Hematopoietic multipotent progenitor cell treated with erythropoietin and hydrocortisone succinate and interleukin-3 and kit ligand, for 8 days (in vitro differentiated cells): ENCODE measurements at regions not wholly inside any gene's neighbourhood (a gene's known extent, or its start where the extent isn't known, plus 50 kb on each side); places are given as distances from the start of the nearest gene placed in this dataset.
"Not testable (repeated sequence)": the region's sequence is repeated elsewhere in the genome, so short reads cannot be mapped to it uniquely, and the experiment has no call there.

Experiments
- DNase-seq: peaks from one replicate; pipeline ENCODE4 v3.0.0-alpha.2; 2015

- DNase-seq: no peak
Observed at GRCh38 chr12:91651728-91652127, 469.1 kb upstream of the DCN start.

DNA sequence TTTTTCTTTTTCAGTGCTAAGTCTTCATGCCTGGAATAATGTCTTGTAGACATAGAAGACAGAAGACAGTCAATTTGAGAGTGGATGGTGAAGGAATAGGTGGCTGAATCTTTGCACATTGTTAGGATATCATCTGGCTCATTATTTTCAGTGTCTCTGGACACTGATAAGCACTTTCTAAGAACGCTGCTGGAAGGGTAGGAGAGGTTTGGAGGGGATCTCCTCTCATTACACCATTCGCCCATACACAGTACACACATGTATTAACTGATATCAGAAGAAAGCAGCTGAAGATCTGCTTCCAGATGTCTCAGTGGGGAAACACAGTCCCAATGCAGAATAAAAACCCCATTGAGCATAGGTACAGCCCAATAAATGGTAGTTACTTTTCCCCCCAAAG lies 461.1 kb upstream of the DCN start:
- DNase-seq: no peak

GRCh38 chr12:91640021-91640420 lies 457.4 kb upstream of the DCN start:
- no peak for DNase-seq

DNA sequence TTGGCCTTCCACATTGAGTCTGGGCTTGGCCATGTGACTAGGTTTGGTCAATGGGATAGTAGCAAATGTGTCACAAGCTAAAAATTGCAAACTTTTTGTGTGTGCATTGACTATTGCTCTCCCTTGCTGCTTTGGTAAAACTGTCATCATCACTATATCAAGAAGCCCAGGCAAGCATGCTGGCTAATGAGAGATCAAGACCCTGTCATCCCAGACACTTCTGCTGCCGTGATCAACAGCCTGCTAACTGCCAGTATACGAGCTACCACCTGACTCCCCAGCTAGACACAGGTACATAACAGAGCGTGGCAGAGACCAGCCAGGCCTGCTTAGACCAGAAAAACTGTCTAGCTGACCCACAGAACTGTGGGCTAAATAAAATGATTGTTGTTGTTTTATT lies 456.7 kb upstream of the DCN start:
- no peak for DNase-seq

GRCh38 chr12:91637789-91638624 lies 455.4 kb upstream of the DCN start:
- DNase-seq: no peak

GRCh38 chr12:91636721-91637120 lies 454.1 kb upstream of the DCN start:
- DNase-seq: no peak

- not testable (repeated sequence) for DNase-seq
Observed at GRCh38 chr12:91634386-91634713, 451.7 kb upstream of the DCN start.

DNA sequence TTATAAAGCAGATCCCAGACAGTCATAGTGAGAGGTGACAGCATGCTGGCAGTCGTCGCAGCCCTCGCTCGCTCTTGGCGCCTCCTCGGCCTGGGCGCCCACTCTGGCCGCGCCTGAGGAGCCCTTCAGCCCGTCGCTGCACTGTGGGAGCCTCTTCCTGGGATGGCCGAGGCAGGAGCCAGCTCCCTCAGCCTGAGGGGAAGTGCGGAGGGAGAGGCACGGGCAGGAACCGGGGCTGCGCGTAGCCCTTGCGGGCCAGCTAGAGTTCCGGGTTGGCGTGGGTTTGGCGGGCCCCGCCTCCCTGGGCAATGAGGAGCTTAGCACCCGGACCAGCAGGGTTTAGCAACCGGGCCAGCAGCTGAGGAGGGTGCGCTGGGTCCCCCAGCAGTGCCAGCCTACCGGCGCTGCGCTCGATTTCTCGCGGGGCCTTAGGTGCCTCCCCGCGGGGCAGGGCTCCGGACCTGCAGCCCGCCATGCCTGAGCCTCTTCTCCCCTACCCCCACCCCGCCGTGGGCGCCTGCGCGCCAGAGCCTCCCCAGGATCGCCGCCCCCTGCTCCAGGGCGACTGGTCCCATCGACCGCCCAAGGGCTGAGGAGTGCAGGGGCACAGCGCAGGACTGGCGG lies 451.2 kb upstream of the DCN start:
- no peak for DNase-seq

- no peak for DNase-seq
Observed at GRCh38 chr12:91633206-91633605, 450.6 kb upstream of the DCN start.

GRCh38 chr12:91632042-91632786 lies 449.6 kb upstream of the DCN start:
- DNase-seq: no peak

- DNase-seq: no peak
Observed at GRCh38 chr12:91630596-91631293, 448.1 kb upstream of the DCN start.

DNA sequence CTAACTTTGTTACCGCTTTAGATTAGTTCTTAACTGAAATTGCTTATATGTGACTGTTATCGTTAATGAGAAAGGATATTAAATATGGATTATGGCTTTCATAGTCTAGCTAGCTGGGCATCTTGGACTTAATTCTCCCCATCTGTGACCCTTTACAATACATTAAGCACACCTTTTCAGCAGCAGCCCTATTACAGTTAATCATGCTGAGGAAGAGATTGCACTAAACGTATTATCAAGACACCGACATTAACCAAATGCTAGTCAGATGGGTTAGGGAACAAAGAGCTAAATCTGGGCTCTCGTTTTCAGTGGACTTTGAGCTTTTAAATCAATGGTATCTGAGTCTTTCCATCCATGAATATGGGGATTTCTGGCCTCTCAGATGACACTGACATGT lies 447.5 kb upstream of the DCN start:
- DNase-seq: no peak

- DNase-seq: no peak
Observed at GRCh38 chr12:91629440-91629839, 446.8 kb upstream of the DCN start.

GRCh38 chr12:91628656-91629055 lies 446.0 kb upstream of the DCN start:
- DNase-seq: no peak

DNA sequence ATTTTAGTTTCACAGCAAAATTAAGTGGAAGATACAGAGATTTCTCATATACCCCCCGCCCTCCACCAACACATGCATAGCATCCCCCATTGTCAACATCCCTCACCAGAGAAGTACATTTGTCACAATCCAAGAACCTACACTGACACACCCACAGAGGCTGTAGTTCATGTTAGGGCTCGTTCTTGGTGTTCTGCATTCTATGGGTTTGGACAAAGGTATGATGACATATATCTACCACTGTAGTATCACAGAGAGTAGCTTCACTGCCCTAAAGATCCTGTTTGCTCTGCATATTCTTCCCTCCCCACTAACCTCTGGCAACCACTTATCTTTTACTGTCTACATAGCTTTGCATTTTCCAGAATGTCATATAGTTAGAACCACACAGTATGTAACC lies 444.6 kb upstream of the DCN start:
- no peak for DNase-seq

DNA sequence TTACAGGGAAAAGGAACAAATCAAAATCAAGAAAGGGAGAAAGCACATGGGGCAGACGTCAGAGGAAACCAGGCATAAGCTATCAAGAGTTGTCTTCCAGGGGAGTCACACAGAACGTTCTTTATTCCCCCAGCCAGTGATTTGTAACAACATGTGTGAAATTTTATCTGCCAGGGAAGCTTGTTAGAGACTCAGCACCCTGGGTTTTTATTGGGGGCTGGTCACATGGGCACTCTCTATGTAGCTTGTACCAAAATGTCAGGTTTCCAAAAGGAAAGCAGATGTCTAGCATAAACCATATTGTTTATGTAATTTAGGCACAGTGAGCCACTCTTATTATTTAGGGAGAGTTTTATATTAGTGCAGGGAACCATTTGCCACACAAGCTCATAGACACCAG lies 440.4 kb upstream of the DCN start:
- no peak for DNase-seq

DNA sequence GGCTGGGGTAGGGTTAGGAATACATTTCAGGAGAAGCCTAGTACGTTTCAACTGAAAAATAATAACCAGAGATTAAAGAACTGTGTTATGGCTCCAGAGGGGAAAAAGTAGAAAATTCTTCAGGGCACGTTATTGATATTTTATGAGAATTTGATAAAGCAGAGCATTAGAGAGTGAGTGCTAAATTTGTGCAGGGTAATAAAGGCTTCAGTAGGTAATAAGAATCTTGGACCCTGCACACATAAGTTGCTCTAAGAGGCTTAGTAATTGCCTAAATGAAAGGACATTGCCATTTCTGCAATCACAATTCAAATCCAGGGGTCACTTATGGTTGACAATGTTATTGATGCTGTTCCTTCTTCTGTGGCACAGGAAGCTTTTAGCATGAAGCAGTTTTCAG lies 439.4 kb upstream of the DCN start:
- DNase-seq: no peak

- DNase-seq: no peak
Observed at GRCh38 chr12:91620992-91621391, 438.4 kb upstream of the DCN start.

GRCh38 chr12:91620422-91620821 lies 437.8 kb upstream of the DCN start:
- no peak for DNase-seq

- DNase-seq: no peak
Observed at GRCh38 chr12:91618281-91618680, 435.7 kb upstream of the DCN start.

DNA sequence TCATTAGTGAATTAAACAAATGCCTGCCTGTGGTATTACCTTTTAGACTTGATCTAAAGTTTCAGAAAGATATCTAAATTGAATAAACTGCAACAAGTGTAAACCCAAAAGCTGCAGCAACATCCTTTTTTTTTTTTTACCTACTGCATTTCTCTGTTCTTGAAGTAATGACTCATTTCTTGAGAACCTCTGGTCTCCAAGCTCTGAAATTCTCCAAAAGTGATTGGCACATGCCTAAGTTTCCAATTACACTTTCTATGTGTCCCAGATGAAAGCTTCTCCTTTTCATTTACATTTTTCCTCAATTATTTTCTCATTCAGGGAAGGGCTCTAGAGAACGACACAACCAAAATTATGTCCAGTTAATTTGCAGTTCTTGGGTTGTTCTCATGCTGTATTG lies 435.2 kb upstream of the DCN start:
- DNase-seq: no peak

DNA sequence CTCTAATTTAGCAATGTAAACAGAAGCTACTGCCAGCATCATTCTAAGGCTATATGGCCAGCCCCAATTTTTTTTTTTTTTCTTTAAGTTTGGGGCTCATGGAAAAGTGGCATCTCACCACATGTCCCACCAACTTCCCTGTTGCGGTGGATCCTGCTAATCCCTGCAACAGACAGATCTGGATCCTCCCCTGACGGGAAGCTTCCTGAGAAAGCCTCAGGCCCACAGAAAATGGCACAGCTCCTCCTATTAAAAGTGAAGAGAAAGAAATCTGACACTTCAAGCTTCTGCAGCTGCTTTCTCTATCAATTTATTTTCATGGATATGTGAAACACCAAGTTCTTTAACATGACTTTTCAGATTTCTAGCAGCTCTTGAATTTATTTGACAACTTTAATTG lies 433.8 kb upstream of the DCN start:
- no peak for DNase-seq

DNA sequence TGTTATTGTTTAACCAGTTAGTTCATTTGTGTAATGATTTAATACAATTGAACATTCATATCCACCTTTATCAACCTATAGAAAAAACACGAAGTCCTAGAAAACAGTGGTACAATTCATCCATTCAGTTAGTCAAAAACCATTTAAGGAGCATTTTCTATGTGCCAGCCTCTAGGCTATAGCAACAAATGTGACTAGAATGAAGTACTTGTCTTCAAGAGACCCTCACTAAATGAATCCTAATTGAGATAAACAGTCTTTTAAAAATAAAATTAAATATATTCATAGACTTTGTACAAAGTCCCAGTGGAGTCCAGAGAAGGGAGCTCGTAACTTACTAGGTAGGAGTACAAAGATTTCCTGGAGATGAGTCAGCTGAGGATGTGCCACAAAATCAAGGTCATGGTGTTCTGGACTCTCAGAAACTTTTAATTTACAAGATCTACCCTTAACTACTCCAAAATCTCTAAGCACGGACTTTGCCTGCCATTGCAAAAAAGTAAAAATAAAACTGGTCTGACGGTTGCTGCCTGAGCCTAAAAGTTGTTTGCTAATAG lies 430.7 kb upstream of the DCN start:
- DNase-seq: no peak
